OCI-LY1 (cell line): ENCODE measurements at regions not wholly inside any gene's neighbourhood (a gene's known extent, or its start where the extent isn't known, plus 50 kb on each side); places are given as distances from the start of the nearest gene placed in this dataset.

Experiments used
- H2AFZ ChIP-seq: fragments of 200-600 bp; sonication (generic), shearing (Covaris generic); 2 replicates; pipeline ENCODE4 v1.6.0; 2014; ENCODE audit warnings: antibody characterized with exemption, mild to moderate bottlenecking, low read length
- H3F3A ChIP-seq: fragments of 200-600 bp; sonication (generic), shearing (Covaris generic); 2 replicates; pipeline ENCODE4 v1.6.0; 2014; ENCODE audit warnings: mild to moderate bottlenecking, antibody characterized with exemption, low read length, moderate library complexity; ENCODE audit not compliant: insufficient read depth
- H3K27ac ChIP-seq: fragments of 200-600 bp; sonication (generic); 2 replicates; pipeline ENCODE4 v1.5.1; 2014; ENCODE audit warnings: low read length, mixed run types, mild to moderate bottlenecking, low read depth; ENCODE audit not compliant: poor library complexity, severe bottlenecking
- H3K27me3 ChIP-seq: fragments of 200-600 bp; sonication (generic); 2 replicates; pipeline ENCODE4 v1.6.0; 2014; ENCODE audit warnings: antibody characterized with exemption, mild to moderate bottlenecking, low read length, moderate library complexity; ENCODE audit not compliant: insufficient read depth
- H3K36me3 ChIP-seq: fragments of 200-600 bp; sonication (generic); 2 replicates; pipeline ENCODE4 v1.6.1; 2014; ENCODE audit warnings: mild to moderate bottlenecking, antibody characterized with exemption, low read length, moderate library complexity, mixed read lengths; ENCODE audit not compliant: insufficient read depth
- H3K4me1 ChIP-seq: fragments of 200-600 bp; sonication (generic); 2 replicates; pipeline ENCODE4 v1.5.1; 2014; ENCODE audit warnings: mild to moderate bottlenecking, low read length, moderate library complexity; ENCODE audit not compliant: insufficient read depth, severe bottlenecking
- H3K4me2 ChIP-seq: fragments of 200-600 bp; sonication (generic), shearing (Covaris generic); 2 replicates; pipeline ENCODE4 v1.6.1; 2014; ENCODE audit warnings: low read length
- H3K4me3 ChIP-seq: fragments of 200-600 bp; sonication (generic); 2 replicates; pipeline ENCODE4 v1.5.1; 2014; ENCODE audit warnings: low read length, low read depth, mild to moderate bottlenecking, mixed read lengths; ENCODE audit not compliant: poor library complexity, severe bottlenecking
- H3K79me2 ChIP-seq: fragments of 200-600 bp; shearing (Covaris generic); 2 replicates; pipeline ENCODE4 v1.6.1; 2016; ENCODE audit warnings: mixed run types, low read length, mixed read lengths; ENCODE audit not compliant: insufficient read depth
- H3K9ac ChIP-seq: fragments of 200-600 bp; sonication (generic), shearing (Covaris generic); 2 replicates; pipeline ENCODE4 v1.6.1; 2014; ENCODE audit warnings: mild to moderate bottlenecking, low read length, mixed read lengths
- H3K9me2 ChIP-seq: fragments of 200-600 bp; sonication (generic), shearing (Covaris generic); 2 replicates; pipeline ENCODE4 v1.6.1; 2014; ENCODE audit warnings: low read depth, mild to moderate bottlenecking, low read length, mixed read lengths
- H3K9me3 ChIP-seq: fragments of 200-600 bp; shearing (Covaris generic); 2 replicates; pipeline ENCODE4 v1.6.1; 2014; ENCODE audit warnings: low read length, mixed read lengths
- H4K20me1 ChIP-seq: fragments of 200-600 bp; sonication (generic), shearing (Covaris generic); 2 replicates; pipeline ENCODE4 v1.6.0; 2016; ENCODE audit warnings: mild to moderate bottlenecking, low read length; ENCODE audit not compliant: insufficient read depth
- EZH2 ChIP-seq: fragments of 200-600 bp; sonication (generic), shearing (Covaris generic); IDR thresholded peaks from 2 replicates; pipeline ENCODE4 v1.8.0; 2017; ENCODE audit warnings: borderline replicate concordance, mixed run types, mild to moderate bottlenecking, antibody characterized with exemption, low read length, moderate library complexity, mixed read lengths
- TF ChIP-seq, protein P1 (sequence below): fragments of 200-600 bp; sonication (generic), shearing (Covaris generic); IDR thresholded peaks from 2 replicates; pipeline ENCODE4 v1.5.1; 2017; ENCODE audit warnings: mild to moderate bottlenecking, antibody characterized with exemption, low read length, moderate library complexity, mixed read lengths

DNA sequence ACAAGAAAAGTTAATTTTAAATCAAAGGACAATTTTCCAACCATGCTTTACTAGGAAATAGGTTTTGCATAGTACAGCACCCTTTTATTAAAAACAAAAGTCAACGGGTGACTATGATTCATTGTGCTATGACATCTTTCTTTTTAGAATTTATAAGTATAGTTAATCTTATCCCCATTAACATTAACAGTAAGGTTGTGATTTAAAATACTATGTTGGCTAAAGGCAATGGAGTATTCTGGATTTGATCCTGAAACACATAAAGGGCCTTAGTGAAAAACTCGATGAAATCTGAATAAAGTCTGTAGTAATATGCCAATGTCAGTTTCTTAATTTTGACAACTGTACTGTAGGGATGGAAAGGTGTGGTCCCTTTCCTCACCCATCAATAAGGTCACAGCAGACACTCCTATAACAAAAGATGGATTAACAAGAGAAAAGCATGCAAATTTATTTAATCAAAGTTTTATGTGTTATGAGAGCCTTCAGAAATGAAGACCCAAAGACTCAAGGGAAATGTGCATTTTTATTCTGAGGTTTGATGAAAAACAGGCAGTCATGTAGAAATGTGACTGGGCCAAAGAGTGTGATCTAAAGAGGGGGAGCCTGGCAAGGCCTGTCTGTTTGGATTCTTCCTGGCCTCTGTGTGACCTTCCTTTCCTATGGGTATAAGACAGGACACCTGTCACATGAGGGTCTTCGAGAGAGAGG, 731.4 kb downstream of the TSN start:
- Histone ChIP-seq H3K27ac (no peak overlapping the region), H3K9me2 (no peaks in the 10 kb centered on the region), H3K9ac (no peak overlapping the region), H2AFZ (no peak overlapping the region), H4K20me1 (no peaks in the 10 kb centered on the region), H3K79me2 (no peaks in the 10 kb centered on the region), H3K4me2 (no peak overlapping the region), H3K9me3 (no peaks in the 10 kb centered on the region), H3K4me1 (no peaks in the 10 kb centered on the region), H3K4me3 (no peak overlapping the region), H3K36me3 (no peaks in the 10 kb centered on the region), H3K27me3 (no peaks in the 10 kb centered on the region), H3F3A (no peaks in the 10 kb centered on the region)
- TF ChIP-seq EZH2, result no peak
- TF ChIP-seq, protein P1, sequence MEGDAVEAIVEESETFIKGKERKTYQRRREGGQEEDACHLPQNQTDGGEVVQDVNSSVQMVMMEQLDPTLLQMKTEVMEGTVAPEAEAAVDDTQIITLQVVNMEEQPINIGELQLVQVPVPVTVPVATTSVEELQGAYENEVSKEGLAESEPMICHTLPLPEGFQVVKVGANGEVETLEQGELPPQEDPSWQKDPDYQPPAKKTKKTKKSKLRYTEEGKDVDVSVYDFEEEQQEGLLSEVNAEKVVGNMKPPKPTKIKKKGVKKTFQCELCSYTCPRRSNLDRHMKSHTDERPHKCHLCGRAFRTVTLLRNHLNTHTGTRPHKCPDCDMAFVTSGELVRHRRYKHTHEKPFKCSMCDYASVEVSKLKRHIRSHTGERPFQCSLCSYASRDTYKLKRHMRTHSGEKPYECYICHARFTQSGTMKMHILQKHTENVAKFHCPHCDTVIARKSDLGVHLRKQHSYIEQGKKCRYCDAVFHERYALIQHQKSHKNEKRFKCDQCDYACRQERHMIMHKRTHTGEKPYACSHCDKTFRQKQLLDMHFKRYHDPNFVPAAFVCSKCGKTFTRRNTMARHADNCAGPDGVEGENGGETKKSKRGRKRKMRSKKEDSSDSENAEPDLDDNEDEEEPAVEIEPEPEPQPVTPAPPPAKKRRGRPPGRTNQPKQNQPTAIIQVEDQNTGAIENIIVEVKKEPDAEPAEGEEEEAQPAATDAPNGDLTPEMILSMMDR, result no peak

DNA sequence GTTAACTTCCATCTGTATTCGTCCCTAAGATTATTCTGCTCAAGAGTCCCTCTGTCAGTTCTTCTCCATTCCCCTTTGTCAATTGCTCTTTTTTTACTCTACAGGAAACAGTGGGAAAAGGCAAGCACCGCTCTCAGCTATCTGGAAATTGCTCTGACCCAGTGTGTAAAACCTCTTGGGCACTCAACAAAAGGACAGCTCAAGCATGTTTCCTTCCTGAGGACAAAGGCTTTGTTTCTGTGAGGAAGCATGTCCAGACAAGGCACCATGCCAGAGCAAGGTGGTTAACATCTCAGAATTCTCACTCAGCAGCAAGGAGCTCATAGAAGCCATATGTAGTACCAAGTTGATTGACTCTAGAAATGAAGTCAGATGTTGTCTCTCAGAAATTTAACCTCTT, 735.6 kb downstream of the TSN start:
- Histone ChIP-seq H3K4me3 (no peak overlapping the region), H2AFZ (no peak overlapping the region), H3K9ac (no peak overlapping the region), H3K36me3 (no peaks in the 10 kb centered on the region), H3K27ac (no peak overlapping the region), H4K20me1 (no peaks in the 10 kb centered on the region), H3K9me2 (no peaks in the 10 kb centered on the region), H3K4me1 (no peaks in the 10 kb centered on the region), H3K9me3 (no peaks in the 10 kb centered on the region), H3K27me3 (no peaks in the 10 kb centered on the region), H3K4me2 (no peak overlapping the region), H3F3A (no peaks in the 10 kb centered on the region), H3K79me2 (no peaks in the 10 kb centered on the region)
- TF ChIP-seq, protein P1, result no peak
- TF ChIP-seq EZH2, result no peak

DNA sequence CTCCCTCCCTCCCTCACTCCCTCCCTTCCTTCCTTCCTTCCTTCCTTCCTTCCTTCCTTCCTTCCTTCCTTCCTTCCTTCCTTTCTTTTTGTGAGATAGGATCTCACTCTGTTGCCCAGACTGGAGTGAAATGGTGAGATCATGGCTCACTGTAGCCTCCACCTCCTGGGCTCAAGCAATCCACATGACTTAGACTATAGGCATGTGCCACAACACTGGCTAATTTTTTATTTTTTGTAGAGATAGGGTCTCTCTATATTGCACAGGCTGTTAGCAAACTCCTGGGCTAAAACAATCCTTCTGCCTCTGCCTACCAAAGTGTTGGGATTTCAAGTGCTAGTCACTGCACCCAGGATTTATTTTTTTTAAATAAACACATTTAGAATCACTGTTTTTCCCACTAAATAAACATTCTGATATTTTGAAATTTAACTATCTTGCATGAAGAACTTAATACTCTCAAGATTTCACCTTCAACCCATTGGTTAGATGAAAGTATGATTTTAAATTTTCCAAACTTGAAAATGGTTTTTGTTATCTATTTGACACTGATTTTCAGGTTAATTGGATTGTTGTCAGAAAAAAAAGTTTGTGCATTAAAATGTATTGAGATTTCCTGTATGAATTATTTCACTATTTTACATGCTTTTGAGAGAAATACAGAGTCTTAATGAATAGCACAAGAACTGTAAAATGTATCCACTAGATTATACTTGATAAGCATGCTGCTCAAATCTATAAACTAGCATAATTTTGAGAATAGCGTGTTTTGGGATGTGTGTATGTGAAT, 745.1 kb downstream of the TSN start:
- no peak overlapping the region for H2AFZ ChIP-seq
- no peak overlapping the region for H3K4me2 ChIP-seq
- no peaks in the 10 kb centered on the region for H3K79me2 ChIP-seq
- no peak overlapping the region for H3K27ac ChIP-seq
- no peak overlapping the region for H3K4me3 ChIP-seq
- H3K27me3 ChIP-seq, result no peaks in the 10 kb centered on the region
- no peaks in the 10 kb centered on the region for H3K9me2 ChIP-seq
- no peaks in the 10 kb centered on the region for H3K4me1 ChIP-seq
- no peaks in the 10 kb centered on the region for H3F3A ChIP-seq
- H3K9ac ChIP-seq, result no peak overlapping the region
- no peak for TF ChIP-seq EZH2
- TF ChIP-seq, protein P1, result no peak
- H3K9me3 ChIP-seq, result no peaks in the 10 kb centered on the region
- no peaks in the 10 kb centered on the region for H4K20me1 ChIP-seq
- H3K36me3 ChIP-seq, result no peaks in the 10 kb centered on the region
